ENCODE measurements at regions not wholly inside any gene's neighbourhood (a gene's known extent, or its start where the extent isn't known, plus 50 kb on each side); places are given as distances from the start of the nearest gene placed in this dataset.
"Not testable (repeated sequence)": the region's sequence is repeated elsewhere in the genome, so short reads cannot be mapped to it uniquely, and the experiment has no call there.

- no peak for FAIRE-seq
- Histone ChIP-seq H3K9ac (replicated peaks; ENCODE audit: extremely low read depth, insufficient read depth, low read length) (no peak overlapping the region), H3K36me3 (ENCODE audit: control insufficient read depth in 2 of 2, extremely low read depth in 1 of 2, insufficient read depth in 2 of 2, low read length in 2 of 2) (no peaks in the 10 kb centered on the region), H3K9me3 (replicated peaks; ENCODE audit: control insufficient read depth, insufficient read depth, low read length) (no peaks in the 10 kb centered on the region), H2AFZ (ENCODE audit: low read depth, low read length) (no peak overlapping the region), H3K4me3 (replicated peaks in 1 of 3; ENCODE audit: insufficient read depth in 1 of 3, low read depth in 1 of 3, low read length in 3 of 3) (no peak overlapping the region), H3K27me3 (ENCODE audit: control insufficient read depth in 2 of 2, insufficient read depth in 2 of 2, low read length in 2 of 2) (no peaks in the 10 kb centered on the region), H3K4me1 (ENCODE audit: control insufficient read depth, extremely low read depth, insufficient read depth, low read length) (no peaks in the 10 kb centered on the region), H4K20me1 (replicated peaks; ENCODE audit: control insufficient read depth, extremely low read depth, insufficient read depth, low read length) (no peaks in the 10 kb centered on the region), H3K9me1 (replicated peaks; ENCODE audit: control insufficient read depth, extremely low read depth, insufficient read depth, low read length) (no peaks in the 10 kb centered on the region), H3K79me2 (ENCODE audit: control insufficient read depth, insufficient read depth, low read length) (no peaks in the 10 kb centered on the region), H3K4me2 (ENCODE audit: insufficient read depth, low read length) (no peak overlapping the region), H3K27ac (ENCODE audit: insufficient read depth, low read depth, low read length) (no peak overlapping the region)
- intact Hi-C loops (cut with micrococcal nuclease): no loop called here
- dilution Hi-C loops (cut with MboI; ENCODE audit: extremely low pct_ligation_motif_present, low sequenced_read_pairs): no loop called here
- no peak for DNase-seq (ENCODE audit: low read depth, low spot score)
- TF ChIP-seq FOS (IDR thresholded peaks at IDR 0.05; ENCODE audit: borderline replicate concordance, insufficient read depth, low read length) (no peak), GATA2 (IDR thresholded peaks at IDR 0.05; ENCODE audit: insufficient read depth, insufficient read length, low read depth, low read length) (no peak), JUN (IDR thresholded peaks at IDR 0.05; ENCODE audit: borderline replicate concordance, insufficient read depth, insufficient read length, low read depth) (no peak), POLR2AphosphoS5 (IDR thresholded peaks at IDR 0.05; ENCODE audit: insufficient read depth, low read depth, low read length) (no peak), CTCF (IDR thresholded peaks at IDR 0.05; ENCODE audit: extremely low read depth in 1 of 2, insufficient read depth in 1 of 2, low read depth in 1 of 2, low read length in 2 of 2) (no peak), MYC (IDR thresholded peaks at IDR 0.05; ENCODE audit: low read depth, low read length) (no peak), MAX (IDR thresholded peaks at IDR 0.05; ENCODE audit: insufficient read depth, insufficient read length) (no peak), EZH2 (IDR thresholded peaks at IDR 0.05; ENCODE audit: borderline replicate concordance, low read depth, low read length, severe bottlenecking) (no peak), POLR2A (IDR thresholded peaks at IDR 0.05; ENCODE audit: low read depth, low read length) (no peak)
- ChIA-PET POLR2A (no interaction called here), CTCF (no interaction called here)
- no TSS peak for BruUV-seq (replicated peaks)
Observed at GRCh38 chr14:105733081-105734065, 207.0 kb downstream of the TMEM121 start.

- H3K36me3 ChIP-seq (ENCODE audit: control insufficient read depth in 2 of 2, extremely low read depth in 1 of 2, insufficient read depth in 2 of 2, low read length in 2 of 2); CTCF ChIA-PET; dilution Hi-C loops (cut with MboI; ENCODE audit: extremely low pct_ligation_motif_present, low sequenced_read_pairs); H3K79me2 ChIP-seq (ENCODE audit: control insufficient read depth, insufficient read depth, low read length); H3K9ac ChIP-seq (replicated peaks; ENCODE audit: extremely low read depth, insufficient read depth, low read length); intact Hi-C loops (cut with micrococcal nuclease); H3K4me1 ChIP-seq (ENCODE audit: control insufficient read depth, extremely low read depth, insufficient read depth, low read length); H3K4me2 ChIP-seq (ENCODE audit: insufficient read depth, low read length); H3K9me1 ChIP-seq (replicated peaks; ENCODE audit: control insufficient read depth, extremely low read depth, insufficient read depth, low read length); H3K9me3 ChIP-seq (replicated peaks; ENCODE audit: control insufficient read depth, insufficient read depth, low read length); POLR2A ChIA-PET; DNase-seq (ENCODE audit: low read depth, low spot score); H2AFZ ChIP-seq (ENCODE audit: low read depth, low read length); FAIRE-seq; H3K27me3 ChIP-seq (ENCODE audit: control insufficient read depth in 2 of 2, insufficient read depth in 2 of 2, low read length in 2 of 2); H3K27ac ChIP-seq (ENCODE audit: insufficient read depth, low read depth, low read length); H3K4me3 ChIP-seq (replicated peaks in 1 of 3; ENCODE audit: insufficient read depth in 1 of 3, low read depth in 1 of 3, low read length in 3 of 3); H4K20me1 ChIP-seq (replicated peaks; ENCODE audit: control insufficient read depth, extremely low read depth, insufficient read depth, low read length); BruUV-seq (replicated peaks): not testable (repeated sequence)
Observed at GRCh38 chr14:105734241-105734640, 207.9 kb downstream of the TMEM121 start.

All from endothelial cell of umbilical vein (primary cell).